NT2/D1 (cell line): ENCODE measurements at regions not wholly inside any gene's neighbourhood (a gene's known extent, or its start where the extent isn't known, plus 50 kb on each side); places are given as distances from the start of the nearest gene placed in this dataset.

Experiments
- DNase-seq: peaks from one replicate; pipeline ENCODE4 v3.0.0-alpha.2; 2011; ENCODE audit warnings: low read depth, low spot score
- H3K27me3 ChIP-seq: 2 replicates; pipeline ENCODE4 v1.6.0; 2011; ENCODE audit warnings: mild to moderate bottlenecking; ENCODE audit not compliant: insufficient read length, insufficient read depth
- H3K36me3 ChIP-seq: 2 replicates; pipeline ENCODE4 v1.6.1; 2011; ENCODE audit warnings: mild to moderate bottlenecking, low read length, mixed read lengths; ENCODE audit not compliant: insufficient read depth, insufficient read length
- H3K4me1 ChIP-seq: 2 replicates; pipeline ENCODE4 v1.5.1; 2011; ENCODE audit not compliant: insufficient read depth, insufficient read length
- H3K4me3 ChIP-seq: 2 replicates; pipeline ENCODE4 v1.5.1; 2011; ENCODE audit warnings: low read depth; ENCODE audit not compliant: insufficient read length
- H3K9ac ChIP-seq: 2 replicates; pipeline ENCODE4 v1.6.0; 2011; ENCODE audit warnings: low read depth; ENCODE audit not compliant: insufficient read length
- H3K9me3 ChIP-seq: 2 replicates; pipeline ENCODE4 v1.5.1; 2011; ENCODE audit warnings: mild to moderate bottlenecking, low read length; ENCODE audit not compliant: insufficient read depth
- SUZ12 ChIP-seq: IDR thresholded peaks from 2 replicates; pipeline ENCODE4 v1.6.1; 2011; ENCODE audit not compliant: insufficient read length, insufficient read depth; ENCODE audit errors: extremely low read depth
- YY1 ChIP-seq: IDR thresholded peaks from 2 replicates; pipeline ENCODE4 v1.6.1; 2011; ENCODE audit not compliant: insufficient read length, insufficient read depth
- ZNF274 ChIP-seq: IDR thresholded peaks from 2 replicates; pipeline ENCODE4 v1.6.1; 2011; ENCODE audit warnings: mild to moderate bottlenecking, low read depth, low read length

DNA sequence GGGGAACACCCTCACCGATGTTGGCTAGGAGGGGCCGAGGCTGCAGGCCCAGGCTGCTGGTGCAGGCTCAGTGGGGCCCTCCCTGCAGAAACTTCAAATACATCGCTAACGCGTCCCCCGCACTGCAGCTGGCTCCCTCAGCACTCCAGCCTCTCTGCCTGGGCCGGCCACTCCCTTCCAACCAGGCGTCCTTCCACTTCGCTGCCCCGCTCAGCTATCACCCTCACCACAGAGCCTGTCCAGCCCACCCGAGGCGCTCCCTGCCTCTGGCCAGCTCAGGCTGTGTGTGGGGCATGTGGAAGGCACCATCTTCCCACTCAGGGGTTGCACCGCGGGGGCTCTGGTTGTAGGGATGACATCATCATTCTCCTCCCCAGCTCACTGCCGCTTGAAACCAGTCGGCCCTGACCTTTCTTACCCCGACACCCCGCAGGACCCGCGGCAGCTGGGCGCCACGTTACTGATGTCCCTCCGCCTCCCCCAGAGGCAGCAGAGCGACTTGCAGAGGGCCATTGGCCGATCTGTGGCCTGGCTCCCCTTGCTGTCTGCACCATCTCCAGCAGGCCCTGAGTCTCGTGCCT is 199.9 kb upstream of the RTL1 start:
- Histone ChIP-seq H3K36me3 (no peaks in the 10 kb centered on the region), H3K9ac (no peak overlapping the region), H3K9me3 (peaks cover 5% of the 10 kb centered on the region; the same call in 1 of the 2 replicates), H3K27me3 (no peaks in the 10 kb centered on the region), H3K4me3 (no peak overlapping the region), H3K4me1 (peaks cover 7% of the 10 kb centered on the region)
- TF ChIP-seq YY1 (no peak), ZNF274 (no peak), SUZ12 (no peak)
- no peak for DNase-seq

DNA sequence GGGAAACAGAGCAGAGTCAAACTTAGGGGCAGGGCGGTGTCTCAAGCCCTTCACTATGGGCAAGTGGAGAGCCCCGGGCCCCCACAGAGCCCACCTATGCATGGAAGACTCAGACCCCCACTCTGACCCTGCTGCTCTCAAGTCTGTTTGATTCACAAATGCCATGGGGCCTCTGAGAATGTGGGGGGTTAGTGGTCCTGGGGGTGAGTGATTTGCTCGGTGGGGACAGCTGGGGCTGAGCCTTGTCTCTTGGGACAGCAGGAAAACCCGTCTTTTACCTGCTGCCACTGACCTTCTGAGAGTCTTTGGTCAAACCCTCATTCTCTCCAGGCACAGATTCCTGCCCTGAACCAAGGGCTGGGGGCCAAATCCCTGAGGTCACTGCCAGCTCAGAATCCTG is 201.0 kb upstream of the RTL1 start:
- DNase-seq, result no peak

DNA sequence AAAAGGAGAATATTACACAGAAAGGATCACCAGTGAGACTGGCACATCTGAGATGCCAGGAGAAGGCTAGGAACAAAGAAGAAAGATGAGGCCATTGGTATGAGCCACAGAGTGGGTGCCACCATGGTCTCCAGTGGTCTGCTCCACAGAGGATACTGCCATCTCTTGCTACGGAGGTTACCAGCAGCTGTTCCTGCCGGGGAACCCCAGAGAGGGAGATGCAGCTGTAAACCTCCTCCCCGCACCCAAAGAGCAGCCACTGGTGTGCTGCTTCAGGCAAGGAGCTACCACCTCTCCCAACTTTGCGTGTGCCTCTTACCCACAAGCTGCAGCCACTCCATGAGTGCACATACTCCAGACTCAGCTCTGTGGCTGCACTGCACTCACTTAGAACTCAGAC is 201.5 kb upstream of the RTL1 start:
- H3K4me3 ChIP-seq, result no peak overlapping the region
- DNase-seq, result no peak
- no peak overlapping the region for H3K9ac ChIP-seq
- H3K9me3 ChIP-seq, result peaks cover 5% of the 10 kb centered on the region; the same call in 1 of the 2 replicates
- TF ChIP-seq SUZ12, result no peak
- TF ChIP-seq ZNF274, result no peak
- TF ChIP-seq YY1, result no peak
- H3K4me1 ChIP-seq, result peaks cover 7% of the 10 kb centered on the region
- H3K36me3 ChIP-seq, result no peaks in the 10 kb centered on the region
- no peaks in the 10 kb centered on the region for H3K27me3 ChIP-seq

More for the DNA sequence above, 201.0 kb upstream of the RTL1 start:
- no peaks in the 10 kb centered on the region for H3K27me3 ChIP-seq
- H3K4me1 ChIP-seq, result peaks cover 7% of the 10 kb centered on the region
- H3K36me3 ChIP-seq, result no peaks in the 10 kb centered on the region
- H3K9me3 ChIP-seq, result peaks cover 5% of the 10 kb centered on the region; the same call in 1 of the 2 replicates
- no peak for TF ChIP-seq YY1
- no peak overlapping the region for H3K9ac ChIP-seq
- no peak overlapping the region for H3K4me3 ChIP-seq

- Histone ChIP-seq H3K9ac (no peak overlapping the region), H3K4me1 (peaks cover under 1% of the 10 kb centered on the region), H3K9me3 (no peaks in the 10 kb centered on the region), H3K36me3 (no peaks in the 10 kb centered on the region), H3K4me3 (no peak overlapping the region), H3K27me3 (no peaks in the 10 kb centered on the region)
- no peak for DNase-seq
- TF ChIP-seq YY1 (no peak), ZNF274 (no peak), SUZ12 (no peak)
Measured at GRCh38 chr14:101108579-101109346, 205.2 kb upstream of the RTL1 start.

DNA sequence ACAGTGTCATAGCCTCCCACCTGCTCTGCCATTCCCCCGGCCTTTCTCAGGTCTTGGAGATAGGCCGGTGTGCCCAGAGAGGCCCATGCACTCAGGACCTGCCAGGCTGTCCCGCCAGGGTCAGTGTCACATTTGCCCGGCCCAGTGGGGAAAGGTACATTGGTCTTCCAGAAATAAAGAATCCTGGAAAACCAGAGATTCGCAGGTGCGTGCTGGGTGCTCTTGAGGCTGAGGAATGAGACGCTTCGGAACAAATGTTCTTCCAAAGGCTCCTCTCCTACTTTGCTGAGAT is 205.8 kb upstream of the RTL1 start:
- Histone ChIP-seq H3K9me3 (no peaks in the 10 kb centered on the region), H3K36me3 (no peaks in the 10 kb centered on the region), H3K9ac (no peak overlapping the region), H3K27me3 (no peaks in the 10 kb centered on the region), H3K4me3 (no peak overlapping the region), H3K4me1 (no peaks in the 10 kb centered on the region)
- TF ChIP-seq ZNF274, result no peak
- TF ChIP-seq SUZ12, result no peak
- no peak for TF ChIP-seq YY1
- no peak for DNase-seq

GRCh38 chr14:101109981-101110728 is 206.6 kb upstream of the RTL1 start:
- Histone ChIP-seq H3K27me3 (no peaks in the 10 kb centered on the region), H3K4me1 (no peaks in the 10 kb centered on the region), H3K9ac (no peak overlapping the region), H3K4me3 (no peak overlapping the region), H3K36me3 (no peaks in the 10 kb centered on the region), H3K9me3 (no peaks in the 10 kb centered on the region)
- no peak for DNase-seq
- no peak for TF ChIP-seq ZNF274
- no peak for TF ChIP-seq SUZ12
- TF ChIP-seq YY1, result no peak

DNA sequence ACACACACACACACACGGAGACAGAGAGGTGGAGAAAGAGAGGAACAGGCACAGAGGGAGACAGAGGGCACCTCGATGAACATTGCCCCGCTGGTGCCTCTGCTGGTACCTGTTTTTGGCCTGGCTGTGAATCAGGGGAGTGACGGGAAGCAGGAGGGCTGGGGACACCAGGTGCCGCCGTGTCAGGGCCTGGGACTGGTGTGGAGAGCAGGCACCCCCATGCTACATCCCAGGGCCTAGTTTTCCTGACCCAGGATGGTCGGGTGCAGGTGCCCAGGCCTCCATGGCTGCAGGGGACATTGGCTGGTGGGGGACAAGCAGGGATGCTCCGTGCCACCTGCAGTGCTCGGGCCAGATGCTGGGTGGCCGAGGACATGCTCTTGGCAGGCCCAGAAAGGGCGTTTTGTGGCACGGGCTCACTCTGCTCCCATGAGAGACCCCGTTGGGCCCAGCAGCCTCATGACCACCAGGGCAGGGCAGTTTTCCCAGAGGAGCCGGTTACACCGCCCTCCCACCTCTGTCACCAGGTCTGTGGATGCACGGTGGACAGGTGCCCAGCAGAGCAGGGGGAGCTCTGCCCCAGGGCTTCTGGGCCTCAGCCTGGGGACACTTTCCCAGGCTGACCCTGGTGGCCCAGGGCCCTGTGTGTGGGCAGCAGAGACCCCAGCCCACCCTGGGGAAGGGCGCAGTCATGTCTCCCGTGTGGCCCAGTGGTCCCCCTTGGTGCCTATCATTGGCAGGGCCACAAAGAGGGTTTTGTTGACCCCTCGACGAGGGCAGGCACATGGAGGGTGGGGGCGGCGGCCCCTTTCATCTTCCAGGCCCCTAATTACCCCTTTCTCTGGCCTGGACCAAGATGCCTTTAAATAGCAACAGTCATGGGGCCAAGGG is 207.5 kb upstream of the RTL1 start:
- TF ChIP-seq SUZ12 (no peak), YY1 (no peak), ZNF274 (no peak)
- DNase-seq, result no peak
- H3K9ac ChIP-seq, result no peak overlapping the region

More for the DNA sequence above, 207.5 kb upstream of the RTL1 start:
- no peak overlapping the region for H3K4me3 ChIP-seq
- no peaks in the 10 kb centered on the region for H3K27me3 ChIP-seq
- no peaks in the 10 kb centered on the region for H3K36me3 ChIP-seq
- H3K9me3 ChIP-seq, result no peaks in the 10 kb centered on the region
- H3K4me1 ChIP-seq, result no peaks in the 10 kb centered on the region
